Tibial artery (tissue), 4 donors: ENCODE measurements at regions not wholly inside any gene's neighbourhood (a gene's known extent, or its start where the extent isn't known, plus 50 kb on each side); places are given as distances from the start of the nearest gene placed in this dataset.

ENCODE experiments used
- DNase-seq, 2 donors: peaks; one replicate each; pipeline ENCODE4 v3.0.0-alpha.2; 2019
- H3K27ac ChIP-seq, 2 donors: fragments of 200-600 bp; sonication (generic) in 1 of 2; 1 replicate in 1 of 2; 2 replicates in 1 of 2; pipeline ENCODE4 v1.5.1; 2018 to 2019; ENCODE audit warnings: mild to moderate bottlenecking in 1 of 2
- H3K27me3 ChIP-seq, 2 donors: fragments of 200-600 bp; sonication (generic) in 1 of 2; one replicate each; pipeline versions ENCODE4 v1.5.1 to v1.6.0; 2016 to 2019
- H3K36me3 ChIP-seq, 3 donors: fragments of 200-600 bp; sonication (generic) in 2 of 3; one replicate each; pipeline ENCODE4 v1.5.1; 2016 to 2019; ENCODE audit warnings: mild to moderate bottlenecking in 2 of 3
- H3K4me1 ChIP-seq, 4 donors: fragments of 200-600 bp; sonication (generic) in 2 of 4; 1 replicate in 3 of 4; 2 replicates in 1 of 4; pipeline ENCODE4 v1.5.1; 2016 to 2019
- H3K4me3 ChIP-seq, 2 donors: fragments of 200-600 bp; sonication (generic) in 1 of 2; 1 replicate in 1 of 2; 2 replicates in 1 of 2; pipeline ENCODE4 v1.5.1; 2018 to 2019; ENCODE audit warnings: mild to moderate bottlenecking in 2 of 2
- H3K9me3 ChIP-seq, 3 donors: fragments of 200-600 bp; sonication (generic) in 1 of 3; one replicate each; pipeline ENCODE4 v1.5.1; 2016 to 2019
- CTCF ChIP-seq, 2 experiments: fragments of 200-600 bp in 1 of 2; fragments of 450-650 bp in 1 of 2; IDR thresholded peaks; one replicate each; pipeline ENCODE4 v1.5.1; 2017 to 2019; ENCODE audit warnings: antibody characterized with exemption in 2 of 2, mild to moderate bottlenecking in 1 of 2, moderate library complexity in 1 of 2
- intact Hi-C: fragments of 100-400 bp; cut with DNase I; formaldehyde crosslinking; loops from one replicate; pipeline ENCODE4 v1.15.0; 2023; ENCODE audit warnings: low total_unique reads

- Histone ChIP-seq H3K4me1 (no peaks in the 10 kb centered on the region), H3K9me3 (no peaks in the 10 kb centered on the region), H3K4me3 (no peak overlapping the region), H3K27me3 (no peaks in the 10 kb centered on the region), H3K27ac (no peak overlapping the region), H3K36me3 (no peaks in the 10 kb centered on the region)
- intact Hi-C loops = no loop called here
- no peak for DNase-seq
- no peak for TF ChIP-seq CTCF (IDR thresholded peaks at IDR 0.05)
These were observed 86.4 kb upstream of the POU3F2 start for GRCh38 chr6:98747960-98748359.

GRCh38 chr6:98759459-98759858 is 74.9 kb upstream of the POU3F2 start:
- no peak for DNase-seq
- Histone ChIP-seq H3K27ac (no peak overlapping the region), H3K36me3 (no peaks in the 10 kb centered on the region), H3K4me1 (no peaks in the 10 kb centered on the region), H3K27me3 (no peaks in the 10 kb centered on the region), H3K9me3 (peaks cover 0 to 10% (median 3%) of the 10 kb centered on the region in 3 donors), H3K4me3 (no peak overlapping the region)
- TF ChIP-seq CTCF (IDR thresholded peaks at IDR 0.05) = no peak
- intact Hi-C loops = no loop called here

GRCh38 chr6:98764373-98764911 is 69.9 kb upstream of the POU3F2 start:
- Histone ChIP-seq H3K36me3 (no peaks in the 10 kb centered on the region), H3K4me1 (no peaks in the 10 kb centered on the region), H3K27ac (no peak overlapping the region), H3K9me3 (peaks cover 0 to 10% (median 3%) of the 10 kb centered on the region in 3 donors), H3K27me3 (no peaks in the 10 kb centered on the region), H3K4me3 (no peak overlapping the region)
- intact Hi-C loops = no loop called here
- DNase-seq = no peak
- TF ChIP-seq CTCF (IDR thresholded peaks at IDR 0.05) = no peak

GRCh38 chr6:98769546-98769945 is 64.8 kb upstream of the POU3F2 start:
- H3K27me3 ChIP-seq = peaks cover 0 to under 1% of the 10 kb centered on the region in 2 donors
- intact Hi-C loops = no loop called here
- no peaks in the 10 kb centered on the region for H3K4me1 ChIP-seq
- TF ChIP-seq CTCF (IDR thresholded peaks at IDR 0.05) = no peak
- H3K27ac ChIP-seq = no peak overlapping the region
- no peaks in the 10 kb centered on the region for H3K9me3 ChIP-seq
- no peak for DNase-seq
- H3K4me3 ChIP-seq = no peak overlapping the region
- H3K36me3 ChIP-seq = no peaks in the 10 kb centered on the region

GRCh38 chr6:98775205-98775604 is 59.2 kb upstream of the POU3F2 start:
- Histone ChIP-seq H3K36me3 (no peaks in the 10 kb centered on the region), H3K27ac (no peak overlapping the region), H3K4me3 (no peak overlapping the region), H3K4me1 (no peaks in the 10 kb centered on the region), H3K9me3 (no peaks in the 10 kb centered on the region), H3K27me3 (peaks cover 0 to 6% of the 10 kb centered on the region in 2 donors)
- TF ChIP-seq CTCF (IDR thresholded peaks at IDR 0.05) = no peak
- no peak for DNase-seq
- intact Hi-C loops = no loop called here

GRCh38 chr6:98777762-98778161 is 56.6 kb upstream of the POU3F2 start:
- intact Hi-C loops = no loop called here
- H3K27ac ChIP-seq = no peak overlapping the region
- no peaks in the 10 kb centered on the region for H3K9me3 ChIP-seq
- no peak for TF ChIP-seq CTCF (IDR thresholded peaks at IDR 0.05)
- no peaks in the 10 kb centered on the region for H3K36me3 ChIP-seq
- peaks cover 0 to 6% of the 10 kb centered on the region in 2 donors for H3K27me3 ChIP-seq
- no peak for DNase-seq
- H3K4me1 ChIP-seq = no peaks in the 10 kb centered on the region
- no peak overlapping the region for H3K4me3 ChIP-seq
